ENCODE measurements at regions not wholly inside any gene's neighbourhood (a gene's known extent, or its start where the extent isn't known, plus 50 kb on each side); places are given as distances from the start of the nearest gene placed in this dataset.
"Not testable (repeated sequence)": the region's sequence is repeated elsewhere in the genome, so short reads cannot be mapped to it uniquely, and the experiment has no call there.

DNA sequence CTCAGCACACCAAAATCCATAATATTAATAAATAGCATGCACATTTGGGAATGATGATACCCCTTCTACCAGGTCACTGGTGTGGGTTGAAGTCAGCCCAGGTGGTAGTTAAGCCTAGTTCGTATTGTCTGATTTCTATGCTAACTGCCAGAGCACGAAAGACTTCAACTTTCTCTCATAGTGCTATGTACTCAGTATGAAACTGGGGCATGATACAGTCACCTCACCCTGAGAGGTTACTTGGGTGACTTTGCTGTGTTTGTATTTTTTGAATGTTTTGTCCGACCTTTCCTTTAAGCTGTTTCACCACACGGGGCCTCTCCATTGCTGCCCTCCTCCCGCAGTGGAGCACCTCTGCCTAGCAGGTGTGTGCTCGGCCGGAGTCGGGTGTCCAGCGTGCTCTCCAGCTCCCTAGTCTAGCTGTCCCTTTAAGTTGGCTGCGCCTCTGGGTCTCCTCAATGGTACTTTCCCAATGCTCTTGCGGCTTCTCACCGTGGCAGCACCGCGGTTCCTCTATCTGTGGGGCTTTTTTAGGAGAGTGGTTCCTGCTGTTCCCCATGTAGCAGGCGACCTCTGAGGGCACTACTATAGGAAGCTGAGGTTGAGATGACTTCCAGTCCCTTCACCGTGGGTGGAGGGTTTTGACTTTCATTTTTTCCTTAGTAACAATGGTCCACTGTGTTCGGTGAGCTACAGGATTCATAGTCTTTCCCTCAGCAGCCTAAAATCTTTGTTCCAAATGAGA lies 524.0 kb upstream of the PFKP start:
- DNase-seq (ENCODE audit: low read depth) = no peak
- TF ChIP-seq CTCF (conservative IDR thresholded peaks at IDR 0.05; ENCODE audit: low read depth, low read length) = no peak
- H3K4me3 ChIP-seq (ENCODE audit: low read depth, low read length) = no peak overlapping the region

DNA sequence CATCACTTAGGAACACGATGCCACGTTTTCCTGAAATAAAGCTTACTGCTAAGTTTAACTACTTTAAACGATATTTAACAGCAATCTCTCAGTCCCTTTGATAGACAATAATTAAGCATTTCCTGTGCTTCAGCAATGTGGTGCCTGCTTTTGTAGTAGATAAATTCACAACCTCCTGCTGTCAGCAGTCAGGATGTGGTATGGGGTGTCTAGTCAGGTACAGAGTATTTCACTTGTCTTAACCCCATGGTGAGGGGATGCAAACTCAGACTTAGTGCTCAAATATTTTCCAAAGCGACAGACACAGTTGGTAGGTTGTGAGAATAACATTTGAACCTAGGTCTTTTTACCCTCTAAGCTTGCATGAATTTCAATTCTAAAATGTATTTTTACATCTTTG lies 526.2 kb upstream of the PFKP start:
- no peak for TF ChIP-seq CTCF (conservative IDR thresholded peaks at IDR 0.05; ENCODE audit: low read depth, low read length)
- no peak for DNase-seq (ENCODE audit: low read depth)
- no peak overlapping the region for H3K4me3 ChIP-seq (ENCODE audit: low read depth, low read length)

GRCh38 chr10:2529945-2530344 lies 537.4 kb upstream of the PFKP start:
- no peak overlapping the region for H3K4me3 ChIP-seq (ENCODE audit: low read depth, low read length)
- no peak for TF ChIP-seq CTCF (conservative IDR thresholded peaks at IDR 0.05; ENCODE audit: low read depth, low read length)
- no peak for DNase-seq (ENCODE audit: low read depth)

- H3K4me3 ChIP-seq (ENCODE audit: low read depth, low read length) = no peak overlapping the region
- no peak for TF ChIP-seq CTCF (conservative IDR thresholded peaks at IDR 0.05; ENCODE audit: low read depth, low read length)
Observed at GRCh38 chr10:2525781-2526180, 541.6 kb upstream of the PFKP start.

DNA sequence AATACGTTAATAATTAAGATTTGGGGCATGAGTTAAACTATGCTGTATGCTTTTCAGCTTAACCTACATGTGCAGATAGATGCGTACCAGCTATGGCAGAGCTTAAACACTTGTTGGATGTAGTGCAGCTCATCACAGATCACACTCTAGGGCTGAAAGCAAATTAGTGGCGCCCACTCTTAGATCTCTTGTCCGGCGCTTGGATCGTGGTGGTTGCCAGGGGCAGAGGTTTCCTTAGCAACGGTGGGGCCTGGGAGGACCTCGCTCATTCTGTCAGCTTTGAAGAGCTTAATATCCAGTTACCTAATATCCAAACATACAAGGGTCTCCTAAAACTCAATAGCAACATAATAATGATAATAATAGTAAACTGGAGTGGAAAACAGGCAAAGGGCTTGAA lies 548.2 kb upstream of the PFKP start:
- TF ChIP-seq CTCF (conservative IDR thresholded peaks at IDR 0.05; ENCODE audit: low read depth, low read length) = no peak
- DNase-seq (ENCODE audit: low read depth) = no peak
- no peak overlapping the region for H3K4me3 ChIP-seq (ENCODE audit: low read depth, low read length)

More at GRCh38 chr10:2525781-2526180, 541.6 kb upstream of the PFKP start:
- DNase-seq (ENCODE audit: low read depth) = no peak

- TF ChIP-seq CTCF (conservative IDR thresholded peaks at IDR 0.05; ENCODE audit: low read depth, low read length) = no peak
- DNase-seq (ENCODE audit: low read depth) = peak; percentile 7
- no peak overlapping the region for H3K4me3 ChIP-seq (ENCODE audit: low read depth, low read length)
Observed at GRCh38 chr10:2509081-2509531, 558.2 kb upstream of the PFKP start.

- H3K4me3 ChIP-seq (ENCODE audit: low read depth, low read length); DNase-seq (ENCODE audit: low read depth): not testable (repeated sequence)
Observed at GRCh38 chr10:2501366-2501940, 565.9 kb upstream of the PFKP start.
